SK-N-SH (cell line): ENCODE measurements at regions not wholly inside any gene's neighbourhood (a gene's known extent, or its start where the extent isn't known, plus 50 kb on each side); places are given as distances from the start of the nearest gene placed in this dataset.

ENCODE experiments used
- CTCF ChIA-PET: fragments of 300-600, 350-600 bp; formaldehyde crosslinking; extraction: SDS; loops from one replicate; lab custom pipeline; 2021; lab: Yijun Ruan, JAX
- POLR2A ChIA-PET: fragments of 350-600 bp; sonication (Branson Sonifier 250); formaldehyde crosslinking; extraction: SDS; loops from one replicate; lab custom pipeline; 2020; ENCODE audit warnings: antibody characterized with exemption, inconsistent platforms; lab: Yijun Ruan, JAX
- DNase-seq: peaks from one replicate; pipeline ENCODE4 v3.0.0; 2012
- H2AFZ ChIP-seq: fragments of 200-600 bp; sonication (generic); 2 replicates; pipeline ENCODE4 v1.8.1; 2016; ENCODE audit warnings: antibody characterized with exemption, mild to moderate bottlenecking, low read depth
- H3F3A ChIP-seq: fragments of 200-600 bp; sonication (generic); replicated peaks from 2 replicates; pipeline ENCODE3; 2016; ENCODE audit warnings: antibody characterized with exemption, mild to moderate bottlenecking; ENCODE audit not compliant: insufficient read depth
- H3K27ac ChIP-seq, 2 experiments: fragments of 200-500 bp in 1 of 2; fragments of 200-600 bp in 1 of 2; sonication (Bioruptor generic) in 1 of 2; sonication (generic), shearing (Covaris generic) in 1 of 2; 2 replicates each; pipeline versions ENCODE4 v1.5.1 to v1.6.1; 2014 to 2016; ENCODE audit warnings: low read depth in 2 of 2, inconsistent platforms in 1 of 2, low read length in 1 of 2, mild to moderate bottlenecking in 1 of 2, mixed read lengths in 1 of 2
- H3K27me3 ChIP-seq: fragments of 200-600 bp; sonication (generic), shearing (Covaris generic); 2 replicates; pipeline ENCODE4 v1.6.1; 2016; ENCODE audit warnings: mixed run types; ENCODE audit not compliant: insufficient read depth
- H3K36me3 ChIP-seq, 2 experiments: fragments of 200-500 bp in 1 of 2; fragments of 200-600 bp in 1 of 2; sonication (Bioruptor generic) in 1 of 2; sonication (generic) in 1 of 2; replicated peaks in 1 of 2; 2 replicates each; pipeline versions ENCODE3 to v1.5.1; 2014 to 2016; ENCODE audit warnings: low read length in 1 of 2, mild to moderate bottlenecking in 1 of 2; ENCODE audit not compliant: insufficient read depth in 2 of 2, control insufficient read depth in 1 of 2
- H3K4me1 ChIP-seq, 2 experiments: fragments of 200-500 bp in 1 of 2; fragments of 200-600 bp in 1 of 2; sonication (Bioruptor generic) in 1 of 2; sonication (generic), shearing (Covaris generic) in 1 of 2; 2 replicates each; pipeline versions ENCODE4 v1.5.1 to v1.6.1; 2014 to 2016; ENCODE audit warnings: low read depth in 1 of 2, low read length in 1 of 2, mixed run types in 1 of 2; ENCODE audit not compliant: insufficient read depth in 2 of 2, control insufficient read depth in 1 of 2
- H3K4me2 ChIP-seq: fragments of 200-600 bp; sonication (generic), shearing (Covaris generic); 2 replicates; pipeline ENCODE4 v1.6.1; 2017; ENCODE audit warnings: mixed run types
- H3K4me3 ChIP-seq, 2 experiments: fragments of 200-500 bp in 1 of 2; fragments of 200-600 bp in 1 of 2; sonication (Bioruptor generic) in 1 of 2; sonication (generic), shearing (Covaris generic) in 1 of 2; 2 replicates each; pipeline versions ENCODE4 v1.5.1 to v1.8.1; 2014 to 2016; ENCODE audit warnings: low read depth in 2 of 2, inconsistent platforms in 1 of 2, low read length in 1 of 2, mild to moderate bottlenecking in 1 of 2, mixed read lengths in 1 of 2, moderate library complexity in 1 of 2
- H3K79me2 ChIP-seq: fragments of 200-600 bp; sonication (generic); 2 replicates; pipeline ENCODE4 v1.8.1; 2017; ENCODE audit warnings: mild to moderate bottlenecking; ENCODE audit not compliant: insufficient read depth
- H3K9ac ChIP-seq: fragments of 200-600 bp; sonication (generic); 2 replicates; pipeline ENCODE4 v1.6.1; 2017; ENCODE audit warnings: mixed run types
- H3K9me2 ChIP-seq: fragments of 200-600 bp; sonication (generic); 2 replicates; pipeline ENCODE4 v1.6.1; 2017; ENCODE audit warnings: mixed run types
- H3K9me3 ChIP-seq: fragments of 200-600 bp; sonication (generic); 2 replicates; pipeline ENCODE4 v1.6.1; 2017; ENCODE audit warnings: mixed run types, mild to moderate bottlenecking, moderate library complexity
- H4K20me1 ChIP-seq: fragments of 200-600 bp; sonication (generic); 2 replicates; pipeline ENCODE4 v1.6.1; 2017; ENCODE audit warnings: mild to moderate bottlenecking, mixed run types; ENCODE audit not compliant: insufficient read depth
- CTCF ChIP-seq: fragments of 200-600 bp; sonication (generic); IDR thresholded peaks from 2 replicates; pipeline ENCODE4 v1.6.1; 2017; ENCODE audit warnings: antibody characterized with exemption, mild to moderate bottlenecking, moderate library complexity
- ELF1 ChIP-seq: IDR thresholded peaks from 2 replicates; pipeline ENCODE4 v1.4.0; 2012
- EP300 ChIP-seq, 2 experiments: IDR thresholded peaks; 2 replicates each; pipeline versions ENCODE4 v1.4.0 to v1.6.1; 2012; ENCODE audit warnings: borderline replicate concordance in 1 of 2, low read depth in 1 of 2, low read length in 1 of 2
- FOXM1 ChIP-seq: IDR thresholded peaks from 2 replicates; pipeline ENCODE4 v1.4.0; 2012; ENCODE audit warnings: low read depth, mild to moderate bottlenecking
- MXI1 ChIP-seq: IDR thresholded peaks from 2 replicates; pipeline ENCODE4 v1.6.1; 2012; ENCODE audit warnings: mild to moderate bottlenecking, low read depth, low read length, improper control_type of control experiment
- NFIC ChIP-seq: IDR thresholded peaks from 2 replicates; pipeline ENCODE4 v1.4.0; 2012; ENCODE audit warnings: borderline replicate concordance
- REST ChIP-seq: IDR thresholded peaks from 2 replicates; pipeline ENCODE4 v1.6.1; 2012; ENCODE audit warnings: mild to moderate bottlenecking, low read depth, low read length, moderate library complexity
- SIN3A ChIP-seq: IDR thresholded peaks from 2 replicates; pipeline ENCODE4 v1.6.1; 2012; ENCODE audit warnings: low read depth, mild to moderate bottlenecking, low read length, moderate library complexity, borderline replicate concordance
- SMC3 ChIP-seq: IDR thresholded peaks from 2 replicates; pipeline ENCODE4 v1.6.1; 2012; ENCODE audit warnings: low read depth, low read length, improper control_type of control experiment
- TAF1 ChIP-seq: IDR thresholded peaks from 2 replicates; pipeline ENCODE4 v1.6.1; 2012; ENCODE audit warnings: low read depth, mild to moderate bottlenecking, low read length, moderate library complexity, borderline replicate concordance
- WGBS: methylation state at CpG from one replicate; pipeline ENCODE4 v1.1.6; 2017; ENCODE audit warnings: low lambda C conversion rate; 5-methylcytosine and 5-hydroxymethylcytosine counted together

- no peaks in the 10 kb centered on the region for H3F3A ChIP-seq
- H2AFZ ChIP-seq: no peak overlapping the region
- no peak overlapping the region for H3K4me2 ChIP-seq
- H3K4me3 ChIP-seq: no peak overlapping the region
- H4K20me1 ChIP-seq: no peaks in the 10 kb centered on the region
- no peak for TF ChIP-seq TAF1
- no peak for TF ChIP-seq SIN3A
- TF ChIP-seq CTCF: no peak
- TF ChIP-seq EP300 (IDR thresholded peaks at IDR 0.05; ENCODE audit: borderline replicate concordance in 1 of 2, low read depth in 1 of 2, low read length in 1 of 2): no peak
- no peak for TF ChIP-seq FOXM1
- TF ChIP-seq SMC3: no peak
- no peak for TF ChIP-seq REST
- TF ChIP-seq MXI1: no peak
- no peak for TF ChIP-seq ELF1
- TF ChIP-seq NFIC: no peak
- TF ChIP-seq, all 33 proteins: peak for 0
- DNase-seq: no peak
- Histone ChIP-seq H3K9ac (no peak overlapping the region), H3K4me1 (peaks cover 0 to 15% of the 10 kb centered on the region in 2 experiments; a peak in 1 of 4 replicates), H3K27me3 (0 out of 2 replicates have a peak, but pooled peaks cover 2% of the 10 kb centered on the region), H3K36me3 (no peaks in the 10 kb centered on the region), H3K9me3 (no peaks in the 10 kb centered on the region), H3K27ac (no peak overlapping the region), H3K79me2 (no peaks in the 10 kb centered on the region), H3K9me2 (no peaks in the 10 kb centered on the region)
- WGBS: 59% methylated on average over 5 of the region's 10 CpGs
- ChIA-PET CTCF (interaction anchor here (0.7 to 13.3 kb wide), 29 partner anchors 8 to 304 kb away, joined by 3 to 249 read pairs (median 5); partner anchors contain the start of gene FGF19), POLR2A (no interaction called here)
Measured at GRCh38 chr11:69887841-69888427, 68.7 kb upstream of the FGF3 start.
